ENCODE measurements at regions not wholly inside any gene's neighbourhood (a gene's known extent, or its start where the extent isn't known, plus 50 kb on each side); places are given as distances from the start of the nearest gene placed in this dataset.
A peak's percentile ranks its signal among the peaks of the same experiment; 100 is the strongest.
"Not testable (repeated sequence)": the region's sequence is repeated elsewhere in the genome, so short reads cannot be mapped to it uniquely, and the experiment has no call there.

GRCh38 chr6:66993708-66994107 lies 1286.7 kb upstream of the EYS start:
- DNase-seq = not testable (repeated sequence)

- no peak for DNase-seq
Observed at GRCh38 chr6:66993272-66993671, 1286.2 kb upstream of the EYS start.

GRCh38 chr6:66992660-66993059 lies 1285.6 kb upstream of the EYS start:
- DNase-seq = no peak

DNA sequence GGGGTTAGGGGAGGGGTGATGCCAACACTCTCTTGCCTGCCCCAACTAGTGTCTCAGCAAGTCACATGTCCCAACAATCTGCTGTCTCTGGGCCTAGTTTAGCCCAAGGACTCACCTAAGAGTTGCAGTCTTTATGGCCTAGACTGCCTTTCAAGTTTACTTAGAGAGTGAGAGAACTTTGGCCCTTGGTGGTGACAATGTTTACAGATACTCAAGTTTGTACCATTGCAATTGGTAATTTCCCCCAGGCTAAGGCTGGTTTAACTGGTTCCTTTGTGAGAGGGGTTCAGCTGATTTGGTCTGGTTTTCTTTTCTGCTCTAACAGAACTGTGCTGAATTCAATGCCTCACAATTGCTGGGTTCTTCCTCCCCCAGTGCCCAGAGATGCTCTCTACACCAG lies 1279.9 kb upstream of the EYS start:
- DNase-seq = no peak

GRCh38 chr6:66985816-66986215 lies 1278.8 kb upstream of the EYS start:
- no peak for DNase-seq

DNA sequence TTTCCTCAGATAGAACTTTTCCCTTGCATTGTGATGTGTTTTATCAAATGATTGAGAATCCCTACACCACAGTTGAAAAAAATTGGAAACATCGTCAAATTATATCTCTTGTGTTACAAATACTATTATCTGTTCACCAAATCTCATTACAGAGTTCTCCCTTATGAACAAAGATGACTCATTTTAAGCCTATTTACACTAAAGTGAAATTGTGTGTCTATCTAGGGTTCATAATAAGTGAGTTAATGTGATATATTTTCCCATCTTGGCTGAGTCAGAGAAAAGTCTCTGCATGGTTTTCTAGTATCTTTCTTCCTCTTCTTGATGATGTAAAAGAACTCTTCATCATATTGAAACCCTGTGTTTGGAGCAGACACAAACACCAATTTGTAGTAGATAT lies 1263.3 kb upstream of the EYS start:
- no peak for DNase-seq

DNA sequence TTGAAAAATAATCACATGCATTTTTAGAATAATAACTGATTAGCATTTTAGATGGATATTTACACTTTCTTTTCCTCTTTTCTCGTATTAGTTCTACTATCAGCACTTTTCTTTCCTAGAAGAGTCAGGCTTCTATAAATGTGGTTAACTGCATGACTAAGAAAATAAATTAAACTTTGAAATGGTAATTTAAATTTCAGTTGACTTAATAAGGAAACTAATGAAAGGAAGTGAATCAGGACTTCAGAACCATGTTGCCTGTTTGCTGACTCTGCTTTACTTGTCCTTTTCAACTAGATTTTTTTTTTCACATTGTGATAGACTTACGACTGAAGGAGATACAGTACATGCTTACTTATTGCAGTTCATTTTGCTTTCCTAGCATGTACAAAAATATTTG lies 1258.2 kb upstream of the EYS start:
- DNase-seq = no peak

DNA sequence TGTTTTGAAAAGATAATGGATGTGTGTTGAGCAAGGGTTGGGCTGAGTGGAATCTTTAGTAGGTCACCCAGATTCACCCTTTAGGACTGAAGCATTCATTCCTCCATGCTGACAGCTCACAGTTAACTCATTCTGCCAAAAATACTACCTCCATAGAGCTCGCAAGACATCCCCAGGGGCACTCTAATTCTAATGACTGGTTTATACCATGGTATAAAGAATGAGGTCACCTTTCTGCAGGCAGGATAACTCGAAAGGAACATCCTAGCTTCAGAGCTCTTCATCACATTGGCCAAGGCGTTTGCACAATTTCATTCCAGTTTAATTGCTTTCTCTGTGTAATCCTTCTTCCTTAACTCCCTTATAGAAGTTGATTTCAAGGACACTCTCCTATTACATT lies 1257.2 kb upstream of the EYS start:
- no peak for DNase-seq

- DNase-seq = no peak
Observed at GRCh38 chr6:66962082-66962481, 1255.1 kb upstream of the EYS start.

GRCh38 chr6:66961191-66961590 lies 1254.2 kb upstream of the EYS start:
- no peak for DNase-seq

DNA sequence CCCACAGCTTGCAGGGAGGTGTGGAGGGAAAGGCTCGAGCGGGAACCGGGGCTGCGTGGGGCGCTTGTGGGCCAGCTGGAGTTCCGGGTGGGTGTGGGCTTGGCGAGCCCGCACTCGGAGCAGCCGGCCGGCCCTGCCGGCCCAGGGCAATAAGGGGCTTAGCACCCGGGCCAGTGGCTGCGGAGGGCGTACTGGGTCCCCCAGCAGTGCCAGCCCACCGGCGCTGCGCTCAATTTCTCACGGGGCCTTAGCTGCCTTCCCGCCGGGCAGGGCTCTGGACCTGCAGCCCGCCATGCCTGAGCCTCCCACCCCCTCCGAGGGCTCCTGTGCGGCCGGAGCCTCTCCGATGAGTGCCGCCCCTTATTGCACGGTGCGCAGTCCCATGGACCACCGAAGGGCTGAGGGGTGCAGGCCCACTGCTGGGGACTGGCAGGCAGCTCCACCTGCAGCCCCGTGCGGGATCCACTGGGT lies 1242.2 kb upstream of the EYS start:
- no peak for DNase-seq

GRCh38 chr6:66948106-66948505 lies 1241.1 kb upstream of the EYS start:
- no peak for DNase-seq

GRCh38 chr6:66940003-66940402 lies 1233.0 kb upstream of the EYS start:
- DNase-seq = no peak

DNA sequence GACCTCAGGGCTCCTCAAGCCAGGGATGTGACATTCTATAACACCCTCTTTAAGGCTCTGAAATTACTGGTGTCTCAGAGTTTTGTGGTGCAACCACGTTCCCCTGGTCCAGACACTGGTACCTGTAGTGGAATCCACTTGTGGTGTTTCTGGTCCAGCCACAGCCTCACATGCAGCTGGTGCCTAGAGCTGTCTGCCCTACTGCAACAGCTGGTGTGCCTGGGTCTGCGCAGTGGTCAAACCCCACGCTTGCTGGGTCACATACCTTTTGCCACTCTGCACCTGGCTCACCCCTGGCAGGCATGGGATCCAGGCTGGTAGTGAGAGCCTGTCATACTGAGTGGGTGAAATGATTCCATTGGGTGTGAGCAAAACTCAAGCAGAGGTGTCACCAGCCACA lies 1230.2 kb upstream of the EYS start:
- no peak for DNase-seq

DNA sequence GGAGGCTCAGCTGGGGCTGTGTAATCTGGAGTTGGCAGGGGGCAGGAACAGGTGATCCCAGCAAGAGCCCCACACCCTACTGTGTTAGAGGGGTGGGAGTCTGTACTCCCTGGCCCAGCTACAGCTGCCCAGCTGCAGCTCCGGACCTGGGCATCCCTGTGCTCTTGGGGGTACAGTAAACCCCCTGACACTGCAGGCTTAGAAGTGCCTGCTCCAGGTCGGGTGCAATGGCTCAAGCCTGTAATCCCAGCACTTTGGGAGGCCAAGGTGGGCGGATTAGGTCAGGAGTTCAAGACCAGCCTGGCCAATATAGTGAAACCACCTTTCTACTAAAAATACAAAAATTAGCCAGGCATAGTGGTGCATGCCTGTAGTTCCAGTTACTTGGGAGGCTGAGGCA lies 1228.6 kb upstream of the EYS start:
- DNase-seq = no peak

GRCh38 chr6:66931787-66932186 lies 1224.8 kb upstream of the EYS start:
- DNase-seq = no peak

GRCh38 chr6:66930559-66931290 lies 1223.7 kb upstream of the EYS start:
- no peak for DNase-seq

DNA sequence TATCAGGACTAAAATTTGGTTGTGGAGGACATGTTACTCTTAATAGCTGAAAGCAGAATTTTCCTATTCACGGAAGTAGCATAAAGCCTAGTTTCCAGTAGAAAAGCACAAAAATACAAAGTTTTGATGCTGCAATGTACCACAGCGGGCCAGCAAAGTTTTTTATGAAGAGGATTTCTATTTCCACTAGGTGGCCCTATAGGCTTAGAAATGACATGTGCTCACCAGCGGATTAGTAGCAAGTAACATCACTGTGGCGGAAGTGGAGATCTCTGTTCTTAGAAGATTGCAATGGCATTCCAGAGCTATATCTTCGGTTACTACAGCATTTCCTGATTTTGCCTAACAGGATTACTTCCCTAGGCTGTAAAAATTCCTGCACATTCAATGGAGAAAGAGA lies 1219.0 kb upstream of the EYS start:
- DNase-seq = peak; percentile 6

DNA sequence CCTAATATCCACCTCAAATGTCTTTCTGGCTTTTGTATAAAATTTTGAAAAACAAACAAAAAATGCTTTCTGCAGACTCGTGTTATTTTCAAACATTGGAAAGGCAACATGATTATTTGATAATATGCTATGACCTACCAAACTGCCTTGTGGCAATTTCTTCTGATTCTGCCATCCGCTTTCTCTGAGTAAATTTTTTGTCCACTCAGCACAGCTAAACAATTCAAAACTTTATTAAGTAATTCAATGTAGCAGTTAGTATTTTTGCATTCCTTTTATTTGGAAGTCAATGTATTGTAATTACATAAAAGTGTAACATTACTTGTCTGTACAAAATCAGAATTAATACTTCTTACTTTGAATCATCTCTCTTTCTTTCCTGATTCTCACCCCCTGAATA lies 1206.6 kb upstream of the EYS start:
- DNase-seq = no peak

- no peak for DNase-seq
Observed at GRCh38 chr6:66902457-66902856, 1195.4 kb upstream of the EYS start.

DNA sequence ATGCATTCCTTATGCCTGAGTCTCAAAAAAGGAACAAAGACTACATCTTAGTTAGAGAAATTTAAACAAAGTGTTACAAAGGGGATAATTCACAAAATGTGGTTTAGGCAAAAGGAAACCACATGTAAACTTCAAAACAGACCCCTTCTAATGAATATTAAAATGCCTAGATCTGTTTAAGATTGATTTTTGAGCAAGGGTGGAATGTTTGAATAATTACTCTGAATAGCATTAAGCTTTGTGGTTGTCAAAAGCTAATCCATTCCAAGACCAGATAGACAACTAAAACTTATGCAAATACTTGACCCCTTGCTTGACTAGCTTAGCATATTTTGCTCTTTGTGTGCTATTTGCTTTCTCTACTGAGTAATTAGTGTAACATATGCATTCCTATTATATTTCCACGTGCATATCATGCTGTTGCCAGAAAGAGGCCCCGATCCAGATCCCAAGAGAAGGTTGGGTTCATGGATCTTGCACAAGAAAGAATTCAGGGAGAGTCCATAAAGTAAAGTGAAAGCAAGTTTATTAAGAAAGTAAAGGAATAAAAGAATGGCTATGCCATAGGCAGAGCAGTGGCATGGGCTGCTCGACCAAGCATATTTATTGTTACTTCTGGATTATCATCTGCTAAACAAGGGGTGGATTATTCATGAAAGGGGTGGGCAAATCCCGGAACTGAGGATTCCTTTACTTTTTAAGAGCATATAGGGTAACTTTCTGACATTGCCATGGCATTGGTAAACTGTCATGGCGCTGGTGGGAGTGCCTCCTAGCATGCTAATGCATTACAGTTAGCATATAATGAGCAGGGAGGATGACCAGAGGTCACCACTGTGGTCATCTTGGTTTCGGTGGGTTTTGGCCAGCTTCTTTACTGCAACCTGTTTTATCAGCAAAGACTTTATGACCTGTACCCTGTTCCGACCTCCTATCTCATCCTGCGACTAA lies 1193.4 kb upstream of the EYS start:
- no peak for DNase-seq

GRCh38 chr6:66897576-66897975 lies 1190.5 kb upstream of the EYS start:
- no peak for DNase-seq

DNA sequence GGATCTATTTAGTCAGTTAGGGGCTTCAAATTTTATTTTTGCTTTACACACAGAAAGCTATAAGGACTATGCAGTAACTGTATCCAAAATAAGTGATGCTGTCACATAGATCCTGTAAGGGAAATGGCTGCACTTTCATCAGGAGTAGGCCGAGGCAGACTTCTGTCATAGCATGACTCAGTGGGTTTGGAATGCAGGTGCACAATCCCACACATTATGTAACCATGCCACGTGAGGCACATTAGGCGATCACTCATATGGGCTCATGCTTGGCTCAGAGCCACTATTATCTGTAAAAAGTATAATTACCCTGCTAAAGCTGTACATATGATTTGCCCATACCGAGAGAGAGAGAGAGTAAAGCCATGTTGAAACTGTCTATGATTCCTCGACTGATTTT lies 1189.4 kb upstream of the EYS start:
- no peak for DNase-seq

DNA sequence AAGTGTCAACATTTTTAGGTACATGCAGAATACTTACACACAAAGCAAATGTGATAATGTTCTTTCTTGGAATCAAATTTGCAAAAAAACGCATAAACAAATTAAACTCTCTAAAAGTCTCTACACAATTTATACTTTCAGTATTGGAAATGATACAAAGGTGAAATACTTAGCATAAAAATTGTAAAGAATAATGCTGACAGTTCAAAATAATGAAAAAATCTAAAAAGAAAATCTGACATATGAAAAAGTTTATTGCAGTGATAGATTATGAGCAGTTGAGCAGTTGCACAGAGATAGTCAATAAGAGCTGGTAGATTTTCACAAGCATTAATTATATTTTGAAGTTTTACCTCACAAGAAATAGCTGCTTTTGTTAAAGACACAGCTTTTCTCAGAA lies 1176.4 kb upstream of the EYS start:
- no peak for DNase-seq
